CD4-positive, alpha-beta T cell treated with Interleukin-6 for 4 hours (primary cell): ENCODE measurements at regions not wholly inside any gene's neighbourhood (a gene's known extent, or its start where the extent isn't known, plus 50 kb on each side); places are given as distances from the start of the nearest gene placed in this dataset.

Experiments
- DNase-seq: peaks from one replicate; pipeline ENCODE4 v3.0.0-alpha.2; 2020; ENCODE audit warnings: mixed read lengths

GRCh38 chr13:63700350-63700749 lies 2284.7 kb upstream of the PCDH20 start:
- DNase-seq: no peak

GRCh38 chr13:63699948-63700347 lies 2284.3 kb upstream of the PCDH20 start:
- DNase-seq: no peak

- DNase-seq: no peak
These were observed 2280.4 kb upstream of the PCDH20 start for GRCh38 chr13:63696055-63696454.

GRCh38 chr13:63693696-63694095 lies 2278.0 kb upstream of the PCDH20 start:
- DNase-seq: no peak

- DNase-seq: no peak
These were observed 2275.8 kb upstream of the PCDH20 start for GRCh38 chr13:63691474-63691873.

- no peak for DNase-seq
These were observed 2275.0 kb upstream of the PCDH20 start for GRCh38 chr13:63690672-63691071.

- no peak for DNase-seq
These were observed 2269.2 kb upstream of the PCDH20 start for GRCh38 chr13:63684822-63685221.

GRCh38 chr13:63680704-63681103 lies 2265.1 kb upstream of the PCDH20 start:
- no peak for DNase-seq

- DNase-seq: no peak
These were observed 2255.6 kb upstream of the PCDH20 start for GRCh38 chr13:63671296-63671695.

GRCh38 chr13:63651394-63651793 lies 2235.7 kb upstream of the PCDH20 start:
- no peak for DNase-seq

- DNase-seq: no peak
These were observed 2227.9 kb upstream of the PCDH20 start for GRCh38 chr13:63643543-63643942.

GRCh38 chr13:63636316-63636993 lies 2220.8 kb upstream of the PCDH20 start:
- no peak for DNase-seq

- DNase-seq: no peak
These were observed 2216.7 kb upstream of the PCDH20 start for GRCh38 chr13:63632321-63632720.

GRCh38 chr13:63631006-63631405 lies 2215.4 kb upstream of the PCDH20 start:
- no peak for DNase-seq

GRCh38 chr13:63629591-63629990 lies 2213.9 kb upstream of the PCDH20 start:
- no peak for DNase-seq

GRCh38 chr13:63628310-63628709 lies 2212.7 kb upstream of the PCDH20 start:
- no peak for DNase-seq

GRCh38 chr13:63625869-63626268 lies 2210.2 kb upstream of the PCDH20 start:
- DNase-seq: no peak

GRCh38 chr13:63614874-63615612 lies 2199.4 kb upstream of the PCDH20 start:
- no peak for DNase-seq

- DNase-seq: no peak
These were observed 2191.5 kb upstream of the PCDH20 start for GRCh38 chr13:63607153-63607552.

GRCh38 chr13:63605962-63606361 lies 2190.3 kb upstream of the PCDH20 start:
- DNase-seq: no peak

- no peak for DNase-seq
These were observed 2189.8 kb upstream of the PCDH20 start for GRCh38 chr13:63605403-63605802.

- no peak for DNase-seq
These were observed 2180.2 kb upstream of the PCDH20 start for GRCh38 chr13:63595811-63596210.

GRCh38 chr13:63586467-63586866 lies 2170.8 kb upstream of the PCDH20 start:
- DNase-seq: no peak

- no peak for DNase-seq
These were observed 2163.1 kb upstream of the PCDH20 start for GRCh38 chr13:63578796-63579195.

- DNase-seq: no peak
These were observed 2151.4 kb upstream of the PCDH20 start for GRCh38 chr13:63567031-63567430.
